Ascending aorta (tissue), 2 donors: ENCODE measurements at regions not wholly inside any gene's neighbourhood (a gene's known extent, or its start where the extent isn't known, plus 50 kb on each side); places are given as distances from the start of the nearest gene placed in this dataset.

ENCODE experiments used
- DNase-seq, 2 donors: peaks; one replicate each; pipeline ENCODE4 v3.0.0-alpha.2; 2019; ENCODE audit warnings: low spot score in 2 of 2
- H3K27ac ChIP-seq, 2 donors: fragments of 200-600 bp; sonication (generic); one replicate each; pipeline ENCODE4 v1.5.1; 2016 to 2017; ENCODE audit warnings: mild to moderate bottlenecking in 1 of 2
- H3K27me3 ChIP-seq: fragments of 200-600 bp; sonication (generic); one replicate; pipeline ENCODE4 v1.5.1; 2017
- H3K36me3 ChIP-seq, 2 donors: fragments of 200-600 bp; sonication (generic); one replicate each; pipeline ENCODE4 v1.5.1; 2016
- H3K4me1 ChIP-seq, 2 donors: fragments of 200-600 bp; sonication (generic); one replicate each; pipeline ENCODE4 v1.5.1; 2016 to 2017; ENCODE audit warnings: mild to moderate bottlenecking in 1 of 2
- H3K4me3 ChIP-seq, 2 donors: fragments of 200-600 bp; sonication (generic); one replicate each; pipeline ENCODE4 v1.5.1; 2016 to 2017; ENCODE audit warnings: mild to moderate bottlenecking in 1 of 2
- H3K9me3 ChIP-seq, 2 donors: fragments of 200-600 bp; sonication (generic); one replicate each; pipeline ENCODE4 v1.5.1; 2016
- CTCF ChIP-seq, 3 experiments: fragments of 200-600 bp in 2 of 3; fragments of 450-650 bp in 1 of 3; sonication (generic) in 2 of 3; IDR thresholded peaks; one replicate each; pipeline ENCODE4 v1.5.1; 2016 to 2019; ENCODE audit warnings: antibody characterized with exemption in 3 of 3, mild to moderate bottlenecking in 1 of 3, moderate library complexity in 1 of 3
- intact Hi-C: fragments of 100-400 bp; cut with DNase I; formaldehyde crosslinking; loops from one replicate; pipeline ENCODE4 v1.15.1; 2023

GRCh38 chr4:58658701-58659100 lies 1548.5 kb upstream of the IGFBP7 start:
- Histone ChIP-seq H3K27me3 (no peaks in the 10 kb centered on the region), H3K36me3 (no peaks in the 10 kb centered on the region), H3K4me3 (no peak overlapping the region), H3K9me3 (no peaks in the 10 kb centered on the region), H3K27ac (no peak overlapping the region), H3K4me1 (no peaks in the 10 kb centered on the region)
- intact Hi-C loops, result no loop called here
- DNase-seq, result no peak
- no peak for TF ChIP-seq CTCF (IDR thresholded peaks at IDR 0.05)

GRCh38 chr4:58653251-58653650 lies 1543.1 kb upstream of the IGFBP7 start:
- no peak for TF ChIP-seq CTCF (IDR thresholded peaks at IDR 0.05)
- Histone ChIP-seq H3K9me3 (no peaks in the 10 kb centered on the region), H3K4me1 (no peaks in the 10 kb centered on the region), H3K4me3 (no peak overlapping the region), H3K36me3 (no peaks in the 10 kb centered on the region), H3K27me3 (no peaks in the 10 kb centered on the region), H3K27ac (no peak overlapping the region)
- DNase-seq, result no peak
- intact Hi-C loops, result no loop called here

GRCh38 chr4:58649226-58649625 lies 1539.0 kb upstream of the IGFBP7 start:
- Histone ChIP-seq H3K4me1 (no peaks in the 10 kb centered on the region), H3K4me3 (no peak overlapping the region), H3K9me3 (no peaks in the 10 kb centered on the region), H3K27ac (no peak overlapping the region), H3K27me3 (no peaks in the 10 kb centered on the region), H3K36me3 (no peaks in the 10 kb centered on the region)
- intact Hi-C loops, result no loop called here
- no peak for DNase-seq
- no peak for TF ChIP-seq CTCF (IDR thresholded peaks at IDR 0.05)

GRCh38 chr4:58646126-58646525 lies 1535.9 kb upstream of the IGFBP7 start:
- H3K36me3 ChIP-seq, result no peaks in the 10 kb centered on the region
- H3K27me3 ChIP-seq, result no peaks in the 10 kb centered on the region
- H3K4me3 ChIP-seq, result no peak overlapping the region
- DNase-seq, result no peak
- H3K4me1 ChIP-seq, result no peaks in the 10 kb centered on the region
- H3K9me3 ChIP-seq, result no peaks in the 10 kb centered on the region
- no peak for TF ChIP-seq CTCF (IDR thresholded peaks at IDR 0.05)
- no peak overlapping the region for H3K27ac ChIP-seq
- intact Hi-C loops, result no loop called here

- H3K27ac ChIP-seq, result no peak overlapping the region
- H3K27me3 ChIP-seq, result no peaks in the 10 kb centered on the region
- no peak overlapping the region for H3K4me3 ChIP-seq
- no peak for TF ChIP-seq CTCF (IDR thresholded peaks at IDR 0.05)
- H3K36me3 ChIP-seq, result no peaks in the 10 kb centered on the region
- no peak for DNase-seq
- H3K4me1 ChIP-seq, result no peaks in the 10 kb centered on the region
- no peaks in the 10 kb centered on the region for H3K9me3 ChIP-seq
- intact Hi-C loops, result no loop called here
These were observed 1534.4 kb upstream of the IGFBP7 start for GRCh38 chr4:58644549-58644948.

- H3K36me3 ChIP-seq, result no peaks in the 10 kb centered on the region
- H3K4me1 ChIP-seq, result no peaks in the 10 kb centered on the region
- H3K9me3 ChIP-seq, result no peaks in the 10 kb centered on the region
- no peak overlapping the region for H3K27ac ChIP-seq
- no peak for DNase-seq
- no peak for TF ChIP-seq CTCF (IDR thresholded peaks at IDR 0.05)
- no peak overlapping the region for H3K4me3 ChIP-seq
- intact Hi-C loops, result no loop called here
- H3K27me3 ChIP-seq, result no peaks in the 10 kb centered on the region
These were observed 1526.2 kb upstream of the IGFBP7 start for GRCh38 chr4:58636381-58636780.
